Epithelial cell of esophagus (primary cell): ENCODE measurements at regions not wholly inside any gene's neighbourhood (a gene's known extent, or its start where the extent isn't known, plus 50 kb on each side); places are given as distances from the start of the nearest gene placed in this dataset.
"Not testable (repeated sequence)": the region's sequence is repeated elsewhere in the genome, so short reads cannot be mapped to it uniquely, and the experiment has no call there.

ENCODE experiments used
- DNase-seq: peaks from one replicate; pipeline ENCODE4 v3.0.0; 2010; ENCODE audit warnings: low read depth
- H3K4me3 ChIP-seq: 2 replicates; pipeline ENCODE4 v1.5.1; 2011; ENCODE audit warnings: mild to moderate bottlenecking, low read length, control low read depth
- CTCF ChIP-seq: IDR thresholded peaks from 2 replicates; pipeline ENCODE4 v1.5.1; 2011; ENCODE audit warnings: low read depth, mild to moderate bottlenecking, low read length, control low read depth, inconsistent platforms; ENCODE audit not compliant: insufficient read depth; ENCODE audit errors: missing control alignments

- H3K4me3 ChIP-seq: no peak overlapping the region
- TF ChIP-seq CTCF: peak; percentile 54
- DNase-seq: peak; percentile 27
Measured at GRCh38 chr4:55008166-55009056, 117.0 kb downstream of the KDR start.

DNA sequence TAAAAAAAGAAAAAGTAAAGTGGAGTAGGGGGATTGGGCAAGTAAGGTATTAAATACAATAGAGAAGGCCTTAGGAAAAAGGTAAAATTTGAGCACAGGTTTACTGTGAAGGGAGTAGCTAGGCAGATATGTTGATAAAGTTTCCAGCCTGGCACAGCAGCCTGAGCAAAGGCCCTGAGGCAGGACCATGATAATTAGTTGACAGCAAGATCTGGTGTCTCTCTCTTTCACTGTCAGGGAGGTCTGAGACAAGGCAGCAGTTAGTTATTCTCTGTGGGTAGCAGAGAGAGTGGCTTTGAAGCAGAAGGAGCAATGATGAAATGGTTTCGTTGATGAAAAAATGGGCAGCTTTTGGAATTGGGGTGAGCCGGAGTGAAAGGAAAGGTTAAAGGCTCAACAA lies 119.5 kb downstream of the KDR start:
- no peak for TF ChIP-seq CTCF

DNA sequence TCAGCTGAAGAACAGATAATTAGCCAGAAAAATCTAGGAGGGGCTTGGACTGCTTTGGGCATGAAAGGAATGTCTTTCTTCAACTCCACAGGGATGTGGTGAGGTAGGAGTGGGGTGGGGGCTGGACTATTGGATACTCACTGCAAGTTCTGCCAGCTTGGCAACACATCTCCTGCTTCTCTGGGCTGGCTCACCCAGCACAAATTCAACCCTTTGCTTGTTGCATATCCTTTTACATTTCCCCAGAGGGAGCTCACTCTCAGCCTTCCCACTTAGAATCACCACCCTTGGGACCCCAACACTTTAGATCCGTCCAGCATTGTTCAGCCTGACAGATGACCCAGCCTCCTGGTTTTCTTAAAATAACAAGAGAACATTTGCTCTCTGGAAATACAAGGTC lies 120.6 kb downstream of the KDR start:
- no peak for DNase-seq
- no peak for TF ChIP-seq CTCF
- no peak overlapping the region for H3K4me3 ChIP-seq

More for the DNA sequence above, 119.5 kb downstream of the KDR start:
- no peak overlapping the region for H3K4me3 ChIP-seq
- DNase-seq: no peak

DNA sequence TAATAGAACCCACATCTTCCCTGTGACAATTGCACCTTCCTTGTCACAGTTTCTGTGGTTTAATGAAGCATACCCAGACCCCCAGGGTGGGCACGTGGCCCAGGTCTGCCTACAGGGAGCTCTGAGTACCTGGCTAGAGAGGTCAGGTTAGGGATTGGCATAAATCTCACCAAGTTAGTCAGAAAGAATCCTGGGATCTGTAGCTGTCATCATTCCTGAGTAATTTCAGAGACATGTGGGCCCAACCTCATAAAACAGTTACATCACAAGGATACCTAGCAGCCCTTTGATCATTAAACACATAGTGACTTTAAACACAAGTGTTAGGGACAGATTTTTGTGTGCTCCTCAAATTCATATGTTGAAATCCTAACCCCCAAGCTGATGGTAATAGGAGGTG lies 123.0 kb downstream of the KDR start:
- H3K4me3 ChIP-seq: no peak overlapping the region
- DNase-seq: peak; percentile 58
- no peak for TF ChIP-seq CTCF

- TF ChIP-seq CTCF: no peak
- no peak for DNase-seq
Measured at GRCh38 chr4:55001538-55001937, 123.9 kb downstream of the KDR start.

GRCh38 chr4:54999003-54999402 lies 126.4 kb downstream of the KDR start:
- TF ChIP-seq CTCF: peak; percentile 54
- no peak overlapping the region for H3K4me3 ChIP-seq
- DNase-seq: peak; percentile 41

More at GRCh38 chr4:55001538-55001937, 123.9 kb downstream of the KDR start:
- H3K4me3 ChIP-seq: no peak overlapping the region

DNA sequence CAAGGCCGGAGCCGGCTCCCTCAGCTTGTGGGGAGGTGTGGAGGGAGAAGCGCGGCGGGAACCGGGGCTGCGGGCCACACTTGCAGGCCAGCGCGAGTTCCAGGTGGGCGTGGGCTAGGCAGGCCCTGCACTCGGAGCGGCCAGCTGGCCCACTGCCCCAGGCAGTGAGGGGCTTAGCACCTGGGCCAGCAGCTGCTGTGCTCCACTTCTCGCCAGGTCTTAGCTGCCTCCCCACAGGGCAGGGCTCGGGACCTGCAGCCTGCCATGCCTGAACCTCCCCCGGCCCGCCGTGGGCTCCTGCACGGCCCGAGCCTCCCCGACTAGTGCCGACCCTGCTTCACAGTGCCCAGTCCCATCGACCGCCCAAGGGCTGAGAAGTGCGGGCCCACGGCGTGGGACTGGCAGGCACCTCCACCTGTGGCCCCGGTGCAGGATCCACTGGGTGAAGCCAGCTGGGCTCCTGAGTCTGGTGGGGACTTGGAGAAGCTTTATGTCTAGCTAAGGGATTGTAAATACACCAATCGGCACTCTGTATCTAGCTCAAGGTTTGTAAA lies 131.8 kb downstream of the KDR start:
- DNase-seq, H3K4me3 ChIP-seq: not testable (repeated sequence)
